Activated CD8-positive, alpha-beta T cell treated with anti-CD3 and anti-CD28 coated beads for 36 hours (primary cell): ENCODE measurements at regions not wholly inside any gene's neighbourhood (a gene's known extent, or its start where the extent isn't known, plus 50 kb on each side); places are given as distances from the start of the nearest gene placed in this dataset.

Experiments used
- ATAC-seq: fragments of 200-7000 bp; cut with Tn5 transposase; one replicate; pipeline ENCODE4 v1.10.0; 2021; ENCODE audit warnings: mild to moderate bottlenecking, moderate library complexity
- CTCF ChIA-PET: fragments of 350-600 bp; sonication (Branson Sonifier 250); formaldehyde crosslinking; loops from one replicate; lab custom pipeline; 2021; ENCODE audit warnings: antibody characterized with exemption; lab: Charles Lee
- POLR2A ChIA-PET: fragments of 350-600 bp; sonication (Branson Sonifier 250); formaldehyde crosslinking; loops from one replicate; lab custom pipeline; 2021; ENCODE audit warnings: antibody characterized with exemption; lab: Charles Lee
- DNase-seq: peaks from one replicate; pipeline ENCODE4 v3.0.0-alpha.2; 2020
- H3K27ac Mint-ChIP-seq: one replicate; pipeline ENCODE4 v1.8.0; 2021; ENCODE audit warnings: mild to moderate bottlenecking, mixed read lengths
- H3K27me3 Mint-ChIP-seq: one replicate; pipeline ENCODE4 v1.8.0; 2021; ENCODE audit warnings: mixed read lengths
- H3K36me3 Mint-ChIP-seq: one replicate; pipeline ENCODE4 v1.8.0; 2021; ENCODE audit warnings: low read depth, mixed read lengths
- H3K4me1 Mint-ChIP-seq: one replicate; pipeline ENCODE4 v1.8.0; 2021; ENCODE audit warnings: low read depth, mixed read lengths
- H3K4me3 Mint-ChIP-seq: one replicate; pipeline ENCODE4 v1.8.0; 2021; ENCODE audit warnings: mild to moderate bottlenecking, moderate library complexity, mixed read lengths
- H3K9me3 Mint-ChIP-seq: one replicate; pipeline ENCODE4 v1.8.0; 2021; ENCODE audit warnings: mixed read lengths
- CTCF ChIP-seq: fragments of 200-600 bp; IDR thresholded peaks from one replicate; pipeline ENCODE4 v1.8.0; 2022; ENCODE audit warnings: antibody characterized with exemption, mild to moderate bottlenecking
- intact Hi-C: fragments of 100-400 bp; cut with micrococcal nuclease; formaldehyde crosslinking; loops from one replicate; pipeline ENCODE4 v1.10.0; 2022

- H3K27me3 Mint-ChIP-seq = peaks cover 8% of the 10 kb centered on the region
- intact Hi-C loops = no loop called here
- no peak for TF ChIP-seq CTCF
- no peaks in the 10 kb centered on the region for H3K9me3 Mint-ChIP-seq
- DNase-seq (no peak), ATAC-seq (no peak)
- no peaks in the 10 kb centered on the region for H3K4me1 Mint-ChIP-seq
- H3K27ac Mint-ChIP-seq = no peak overlapping the region
- no peaks in the 10 kb centered on the region for H3K36me3 Mint-ChIP-seq
- ChIA-PET CTCF (interaction anchor here (0.7 to 17.5 kb wide), 4 partner anchors 33 to 191 kb away, joined by 3 to 238 read pairs (median 3); no protein-coding TSS in a partner anchor), POLR2A (no interaction called here)
- no peak overlapping the region for H3K4me3 Mint-ChIP-seq
These were observed 54.9 kb upstream of the TSKU start for GRCh38 chr11:76728227-76728626.

- peak; percentile 56 for ATAC-seq
- no peak for DNase-seq
- Mint-ChIP-seq H3K4me1 (no peaks in the 10 kb centered on the region), H3K36me3 (no peaks in the 10 kb centered on the region), H3K4me3 (no peak overlapping the region), H3K27me3 (peaks cover 6% of the 10 kb centered on the region), H3K9me3 (no peaks in the 10 kb centered on the region), H3K27ac (no peak overlapping the region)
- ChIA-PET CTCF (interaction anchor here (17.5 kb wide), 1 partner anchor 73 kb away, joined by 238 read pairs; no protein-coding TSS in a partner anchor), POLR2A (no interaction called here)
- TF ChIP-seq CTCF = no peak
- intact Hi-C loops = no loop called here
These were observed 54.4 kb upstream of the TSKU start for GRCh38 chr11:76728778-76729177.

- intact Hi-C loops = no loop called here
- CTCF ChIA-PET = interaction anchor here (17.5 kb wide), 1 partner anchor 72 kb away, joined by 238 read pairs; no protein-coding TSS in a partner anchor
- no peak overlapping the region for H3K4me3 Mint-ChIP-seq
These were observed 53.9 kb upstream of the TSKU start for GRCh38 chr11:76729214-76729613.

GRCh38 chr11:76730887-76731565 lies 52.1 kb upstream of the TSKU start:
- peaks cover 2% of the 10 kb centered on the region for H3K27me3 Mint-ChIP-seq
- ChIA-PET CTCF (interaction anchor here (0.9 to 17.5 kb wide), 4 partner anchors 9 to 188 kb away, joined by 3 to 238 read pairs (median 4); no protein-coding TSS in a partner anchor), POLR2A (interaction anchor here (0.9 kb wide), 1 partner anchor 71 kb away, joined by 3 read pairs; no protein-coding TSS in a partner anchor)
- H3K4me1 Mint-ChIP-seq = no peaks in the 10 kb centered on the region
- H3K27ac Mint-ChIP-seq = no peak overlapping the region
- H3K4me3 Mint-ChIP-seq = no peak overlapping the region
- no peak for TF ChIP-seq CTCF
- H3K36me3 Mint-ChIP-seq = no peaks in the 10 kb centered on the region
- no peak for ATAC-seq
- H3K9me3 Mint-ChIP-seq = no peaks in the 10 kb centered on the region
- DNase-seq = no peak
- intact Hi-C loops = loop anchor here (5.0 to 10.0 kb wide), 2 partner anchors 71 to 184 kb away; no protein-coding TSS in a partner anchor

More at GRCh38 chr11:76729214-76729613, 53.9 kb upstream of the TSKU start:
- DNase-seq (no peak), ATAC-seq (no peak)
- no peaks in the 10 kb centered on the region for H3K36me3 Mint-ChIP-seq
- POLR2A ChIA-PET = no interaction called here
- peaks cover 5% of the 10 kb centered on the region for H3K27me3 Mint-ChIP-seq
- no peak for TF ChIP-seq CTCF
- no peak overlapping the region for H3K27ac Mint-ChIP-seq
- H3K4me1 Mint-ChIP-seq = no peaks in the 10 kb centered on the region
- no peaks in the 10 kb centered on the region for H3K9me3 Mint-ChIP-seq

- Mint-ChIP-seq H3K4me3 (no peak overlapping the region), H3K36me3 (no peaks in the 10 kb centered on the region), H3K27me3 (peaks cover 2% of the 10 kb centered on the region), H3K27ac (no peak overlapping the region), H3K4me1 (no peaks in the 10 kb centered on the region), H3K9me3 (no peaks in the 10 kb centered on the region)
- ChIA-PET POLR2A (no interaction called here), CTCF (interaction anchor here (1.2 to 17.5 kb wide), 4 partner anchors 29 to 187 kb away, joined by 3 to 238 read pairs (median 22); no protein-coding TSS in a partner anchor)
- no peak for ATAC-seq
- no peak for DNase-seq
- intact Hi-C loops = loop anchor here (5.0 to 10.0 kb wide), 2 partner anchors 70 to 182 kb away; no protein-coding TSS in a partner anchor
- TF ChIP-seq CTCF = no peak
These were observed 50.5 kb upstream of the TSKU start for GRCh38 chr11:76732643-76733042.
